ENCODE measurements at regions not wholly inside any gene's neighbourhood (a gene's known extent, or its start where the extent isn't known, plus 50 kb on each side); places are given as distances from the start of the nearest gene placed in this dataset.

DNA sequence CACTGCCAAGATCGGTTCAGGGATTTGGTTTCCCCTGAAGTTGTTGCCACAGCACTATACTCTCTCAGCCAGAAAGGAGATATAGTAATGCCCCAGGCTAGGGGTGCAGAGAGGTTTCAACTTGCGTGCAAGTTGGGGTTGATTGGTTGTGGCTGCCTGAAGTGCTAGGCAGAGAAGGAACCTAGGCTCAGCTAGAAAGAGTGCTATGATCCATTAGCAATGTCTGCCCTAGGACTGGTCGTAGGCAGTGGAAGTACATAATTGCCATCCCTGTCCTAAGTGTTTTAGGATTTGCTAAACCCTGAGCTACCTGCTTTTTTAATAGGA is 136.6 kb upstream of the SMIM23 start:
- Histone ChIP-seq H2BK5ac (ENCODE audit: low read depth, low read length, poor library complexity, severe bottlenecking) (no peak overlapping the region), H3K9me1 (ENCODE audit: insufficient read depth, low read length) (no peaks in the 10 kb centered on the region; the same call in 1 of the 2 replicates), H4K20me1 (ENCODE audit: insufficient read depth, low read length) (no peaks in the 10 kb centered on the region), H3K4me1 (ENCODE audit: control insufficient read depth, insufficient read depth, low read length) (peaks cover 4% of the 10 kb centered on the region; the same call in 1 of the 2 replicates), H3K4me3 (ENCODE audit: insufficient read depth, low read depth, low read length) (no peak overlapping the region), H3K79me1 (ENCODE audit: low read depth in 1 of 2, low read length in 2 of 2) (no peaks in the 10 kb centered on the region), H2AK5ac (ENCODE audit: low read depth, low read length) (no peak overlapping the region), H3K4ac (ENCODE audit: low read depth, low read length) (no peak overlapping the region), H3K9me3 (ENCODE audit: control insufficient read depth, insufficient read depth, low read length) (no peaks in the 10 kb centered on the region), H2AK9ac (replicated peaks; ENCODE audit: low read depth, low read length, poor library complexity) (peak overlapping the region; percentile 18), H3K18ac (ENCODE audit: low read depth, low read length) (no peak overlapping the region), H4K8ac (ENCODE audit: low read depth in 2 of 2, low read length in 2 of 2) (no peak overlapping the region), H4K5ac (ENCODE audit: low read depth, low read length) (no peak overlapping the region), H4K91ac (ENCODE audit: insufficient read depth, low read depth, low read length) (no peak overlapping the region), H2BK20ac (ENCODE audit: low read depth, low read length) (no peak overlapping the region), H3K23ac (ENCODE audit: low read depth, low read length) (no peak overlapping the region), H3K9ac (ENCODE audit: low read depth, low read length) (no peak overlapping the region), H3K27ac (ENCODE audit: insufficient read depth, low read length) (no peak overlapping the region), H3K14ac (replicated peaks; ENCODE audit: low read depth, low read length) (no peak overlapping the region), H2BK15ac (ENCODE audit: low read depth, low read length) (no peak overlapping the region), H3K4me2 (ENCODE audit: low read depth, low read length) (no peak overlapping the region), H3K36me3 (ENCODE audit: control insufficient read depth, insufficient read depth, low read length) (no peaks in the 10 kb centered on the region), H2AFZ (replicated peaks; ENCODE audit: low read length, poor library complexity) (peak overlapping the region; percentile 44), H3K27me3 (ENCODE audit: control insufficient read depth, insufficient read depth, low read length) (peaks cover 4% of the 10 kb centered on the region; the same call in 1 of the 2 replicates), H2BK120ac (ENCODE audit: low read depth, low read length) (no peak overlapping the region), H3K56ac (ENCODE audit: extremely low read depth, insufficient read depth, low read length) (no peak overlapping the region)
- CTCF ChIA-PET = no interaction called here
- in situ Hi-C loops (cut with MboI; ENCODE audit: low sequenced_read_pairs) (no loop called here), dilution Hi-C loops (cut with HindIII; ENCODE audit: low sequenced_read_pairs, unreplicated experiment) (no loop called here), intact Hi-C loops (cut with micrococcal nuclease) (no loop called here)
- WGBS, 2 experiments (ENCODE audit: extremely low coverage in 2 of 2, insufficient read length in 1 of 2) = no CpG with 5 or more reads among the region's 3 CpGs
- ATAC-seq (ENCODE audit: low read depth) (no peak), DNase-seq (no peak)
- TF ChIP-seq CHD1 (IDR thresholded peaks at IDR 0.05; ENCODE audit: low read depth, low read length) (no peak), RCOR1 (IDR thresholded peaks at IDR 0.05; ENCODE audit: insufficient replicate concordance, low read length) (no peak), CEBPB (IDR thresholded peaks at IDR 0.05; ENCODE audit: low read depth, low read length) (no peak), NFE2L2 (IDR thresholded peaks at IDR 0.05; ENCODE audit: low read depth, low read length) (no peak), MXI1 (IDR thresholded peaks at IDR 0.05; ENCODE audit: borderline replicate concordance, low read depth, low read length) (no peak), MAFK (IDR thresholded peaks at IDR 0.05; ENCODE audit: low read depth, low read length) (no peak), SMC3 (IDR thresholded peaks at IDR 0.05; ENCODE audit: low read depth, low read length) (no peak), MAZ (IDR thresholded peaks at IDR 0.05; ENCODE audit: borderline replicate concordance, low read depth, low read length) (no peak), RAD21 (IDR thresholded peaks at IDR 0.05; ENCODE audit: low read length) (no peak), ELK1 (IDR thresholded peaks at IDR 0.05; ENCODE audit: borderline replicate concordance, low read depth, low read length) (no peak), POLR2A (IDR thresholded peaks at IDR 0.05; ENCODE audit: low read depth, low read length) (no peak), FOS (IDR thresholded peaks at IDR 0.05; ENCODE audit: low read depth, low read length) (no peak), RFX5 (IDR thresholded peaks at IDR 0.05; ENCODE audit: low read depth, low read length) (no peak), BHLHE40 (IDR thresholded peaks at IDR 0.05; ENCODE audit: low read depth, low read length) (no peak)
- TF ChIP-seq, protein P1, sequence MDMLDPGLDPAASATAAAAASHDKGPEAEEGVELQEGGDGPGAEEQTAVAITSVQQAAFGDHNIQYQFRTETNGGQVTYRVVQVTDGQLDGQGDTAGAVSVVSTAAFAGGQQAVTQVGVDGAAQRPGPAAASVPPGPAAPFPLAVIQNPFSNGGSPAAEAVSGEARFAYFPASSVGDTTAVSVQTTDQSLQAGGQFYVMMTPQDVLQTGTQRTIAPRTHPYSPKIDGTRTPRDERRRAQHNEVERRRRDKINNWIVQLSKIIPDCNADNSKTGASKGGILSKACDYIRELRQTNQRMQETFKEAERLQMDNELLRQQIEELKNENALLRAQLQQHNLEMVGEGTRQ (IDR thresholded peaks at IDR 0.05; ENCODE audit: low read depth, low read length) = no peak
- TF ChIP-seq, protein P2, sequence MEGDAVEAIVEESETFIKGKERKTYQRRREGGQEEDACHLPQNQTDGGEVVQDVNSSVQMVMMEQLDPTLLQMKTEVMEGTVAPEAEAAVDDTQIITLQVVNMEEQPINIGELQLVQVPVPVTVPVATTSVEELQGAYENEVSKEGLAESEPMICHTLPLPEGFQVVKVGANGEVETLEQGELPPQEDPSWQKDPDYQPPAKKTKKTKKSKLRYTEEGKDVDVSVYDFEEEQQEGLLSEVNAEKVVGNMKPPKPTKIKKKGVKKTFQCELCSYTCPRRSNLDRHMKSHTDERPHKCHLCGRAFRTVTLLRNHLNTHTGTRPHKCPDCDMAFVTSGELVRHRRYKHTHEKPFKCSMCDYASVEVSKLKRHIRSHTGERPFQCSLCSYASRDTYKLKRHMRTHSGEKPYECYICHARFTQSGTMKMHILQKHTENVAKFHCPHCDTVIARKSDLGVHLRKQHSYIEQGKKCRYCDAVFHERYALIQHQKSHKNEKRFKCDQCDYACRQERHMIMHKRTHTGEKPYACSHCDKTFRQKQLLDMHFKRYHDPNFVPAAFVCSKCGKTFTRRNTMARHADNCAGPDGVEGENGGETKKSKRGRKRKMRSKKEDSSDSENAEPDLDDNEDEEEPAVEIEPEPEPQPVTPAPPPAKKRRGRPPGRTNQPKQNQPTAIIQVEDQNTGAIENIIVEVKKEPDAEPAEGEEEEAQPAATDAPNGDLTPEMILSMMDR (conservative IDR thresholded peaks at IDR 0.05; ENCODE audit: low read depth, low read length) = no peak
- POLR2A ChIA-PET (ENCODE audit: unreplicated experiment) = interaction anchor here (0.7 kb wide), 1 partner anchor 11 kb away, joined by 4 read pairs; no protein-coding TSS in a partner anchor
- BruUV-seq (replicated peaks) = no TSS peak
